Trophoblast cell (in vitro differentiated cells and primary cell): ENCODE measurements at regions not wholly inside any gene's neighbourhood (a gene's known extent, or its start where the extent isn't known, plus 50 kb on each side); places are given as distances from the start of the nearest gene placed in this dataset.

ENCODE experiments used
- DNase-seq, 2 donors: peaks; one replicate each; pipeline ENCODE4 v3.0.0-alpha.2; 2016
- H2AFZ ChIP-seq: 2 replicates; pipeline ENCODE4 v1.6.1; 2013; ENCODE audit warnings: low read length, moderate library complexity, mild to moderate bottlenecking; ENCODE audit not compliant: insufficient read depth, poor library complexity
- H2AK5ac ChIP-seq: 2 replicates; pipeline ENCODE4 v1.6.1; 2013; ENCODE audit warnings: mild to moderate bottlenecking, low read length
- H2BK120ac ChIP-seq: 2 replicates; pipeline ENCODE4 v1.6.1; 2013; ENCODE audit warnings: low read length, mild to moderate bottlenecking, moderate library complexity; ENCODE audit not compliant: insufficient read depth, poor library complexity
- H2BK12ac ChIP-seq: 2 replicates; pipeline ENCODE4 v1.6.1; 2013; ENCODE audit warnings: mild to moderate bottlenecking, low read length, moderate library complexity
- H2BK5ac ChIP-seq: 2 replicates; pipeline ENCODE4 v1.6.1; 2013; ENCODE audit warnings: low read length, low read depth, moderate library complexity, mild to moderate bottlenecking; ENCODE audit not compliant: poor library complexity
- H3K14ac ChIP-seq: 2 replicates; pipeline ENCODE4 v1.6.1; 2013; ENCODE audit warnings: mild to moderate bottlenecking, low read length
- H3K18ac ChIP-seq: 2 replicates; pipeline ENCODE4 v1.6.1; 2013; ENCODE audit warnings: mild to moderate bottlenecking, low read length
- H3K23ac ChIP-seq: 2 replicates; pipeline ENCODE4 v1.6.1; 2013; ENCODE audit warnings: low read length
- H3K27ac ChIP-seq: 2 replicates; pipeline ENCODE4 v1.5.1; 2013; ENCODE audit warnings: low read depth, mild to moderate bottlenecking, inconsistent platforms, low read length, moderate library complexity
- H3K27me3 ChIP-seq: 2 replicates; pipeline ENCODE4 v1.6.1; 2013; ENCODE audit warnings: inconsistent platforms, mild to moderate bottlenecking, low read length, moderate library complexity; ENCODE audit not compliant: insufficient read depth
- H3K36me3 ChIP-seq, 2 experiments: 1 replicate in 1 of 2; 2 replicates in 1 of 2; pipeline ENCODE4 v1.6.1; 2013; ENCODE audit warnings: low read length in 2 of 2, mild to moderate bottlenecking in 2 of 2, moderate library complexity in 1 of 2; ENCODE audit not compliant: insufficient read depth in 2 of 2, control insufficient read depth in 1 of 2
- H3K4ac ChIP-seq: 2 replicates; pipeline ENCODE4 v1.6.1; 2013; ENCODE audit warnings: low read depth, mild to moderate bottlenecking, low read length, moderate library complexity
- H3K4me1 ChIP-seq, 2 experiments: 1 replicate in 1 of 2; 2 replicates in 1 of 2; pipeline ENCODE4 v1.6.1; 2013; ENCODE audit warnings: low read length in 2 of 2, mild to moderate bottlenecking in 2 of 2, moderate library complexity in 1 of 2; ENCODE audit not compliant: insufficient read depth in 2 of 2, control insufficient read depth in 1 of 2
- H3K4me2 ChIP-seq: 2 replicates; pipeline ENCODE4 v1.6.1; 2013; ENCODE audit warnings: inconsistent platforms, mild to moderate bottlenecking, low read length, moderate library complexity
- H3K4me3 ChIP-seq: 2 replicates; pipeline ENCODE4 v1.5.1; 2013; ENCODE audit warnings: mild to moderate bottlenecking, low read depth, low read length, inconsistent platforms
- H3K79me1 ChIP-seq: one replicate; pipeline ENCODE4 v1.6.1; 2013; ENCODE audit warnings: low read length
- H3K79me2 ChIP-seq: 2 replicates; pipeline ENCODE4 v1.6.1; 2013; ENCODE audit warnings: low read length, mild to moderate bottlenecking; ENCODE audit not compliant: control insufficient read depth, insufficient read depth, poor library complexity
- H3K9ac ChIP-seq: 2 replicates; pipeline ENCODE4 v1.6.1; 2013; ENCODE audit warnings: mild to moderate bottlenecking, low read length
- H3K9me3 ChIP-seq: 2 replicates; pipeline ENCODE4 v1.6.1; 2013; ENCODE audit warnings: low read depth, mild to moderate bottlenecking, control low read depth, inconsistent platforms, low read length; ENCODE audit not compliant: insufficient read depth
- H4K12ac ChIP-seq: 2 replicates; pipeline ENCODE4 v1.6.1; 2013; ENCODE audit warnings: low read depth, mild to moderate bottlenecking, low read length, moderate library complexity
- H4K8ac ChIP-seq: 2 replicates; pipeline ENCODE4 v1.6.1; 2013; ENCODE audit warnings: low read depth, mild to moderate bottlenecking, low read length, moderate library complexity
- H4K91ac ChIP-seq: one replicate; pipeline ENCODE4 v1.6.1; 2013; ENCODE audit warnings: low read depth, mild to moderate bottlenecking, low read length, moderate library complexity
- WGBS: extraction: QIAGEN DNeasy Blood & Tissue Kit; methylation state at CpG from one replicate; pipeline ENCODE4 v1.1.7; 2013; ENCODE audit warnings: missing lambda C conversion rate; ENCODE audit not compliant: insufficient read length, insufficient coverage; ENCODE audit errors: extremely low coverage; 5-methylcytosine and 5-hydroxymethylcytosine counted together

- no peak overlapping the region for H2AFZ ChIP-seq
- H3K4ac ChIP-seq = no peak overlapping the region
- H3K14ac ChIP-seq = no peak overlapping the region
- H2BK5ac ChIP-seq = no peak overlapping the region
- peaks cover 2% of the 10 kb centered on the region in 2 experiments for H3K4me1 ChIP-seq
- no peak overlapping the region for H3K18ac ChIP-seq
- no peak overlapping the region for H2BK12ac ChIP-seq
- H4K12ac ChIP-seq = no peak overlapping the region
- no peak overlapping the region for H4K8ac ChIP-seq
- H3K27me3 ChIP-seq = no peaks in the 10 kb centered on the region
- H3K4me2 ChIP-seq = no peak overlapping the region
- no peak for DNase-seq
- H3K79me2 ChIP-seq = no peaks in the 10 kb centered on the region
- no peaks in the 10 kb centered on the region for H3K36me3 ChIP-seq
- H2AK5ac ChIP-seq = no peak overlapping the region
- H3K23ac ChIP-seq = no peak overlapping the region
- no peak overlapping the region for H3K27ac ChIP-seq
- no CpG with 5 or more reads among the region's 1 CpG for WGBS
- H3K9ac ChIP-seq = no peak overlapping the region
- no peaks in the 10 kb centered on the region for H3K79me1 ChIP-seq
- H3K4me3 ChIP-seq = no peak overlapping the region
- no peak overlapping the region for H2BK120ac ChIP-seq
- H4K91ac ChIP-seq = no peak overlapping the region
- H3K9me3 ChIP-seq = no peaks in the 10 kb centered on the region
Observed at GRCh38 chr2:226211439-226211838, 588.2 kb downstream of the IRS1 start.

- WGBS = no CpG with 5 or more reads among the region's 2 CpGs
- Histone ChIP-seq H2BK5ac (no peak overlapping the region), H3K4me2 (no peak overlapping the region), H2AFZ (no peak overlapping the region), H3K36me3 (no peaks in the 10 kb centered on the region), H3K4me1 (peaks cover 2% of the 10 kb centered on the region in 2 experiments), H4K91ac (no peak overlapping the region), H4K12ac (no peak overlapping the region), H3K4me3 (no peak overlapping the region), H2AK5ac (no peak overlapping the region), H3K18ac (no peak overlapping the region), H3K9ac (no peak overlapping the region), H3K27me3 (no peaks in the 10 kb centered on the region), H2BK12ac (no peak overlapping the region), H2BK120ac (no peak overlapping the region), H3K79me1 (no peaks in the 10 kb centered on the region), H3K9me3 (no peaks in the 10 kb centered on the region), H3K4ac (no peak overlapping the region), H3K79me2 (no peaks in the 10 kb centered on the region), H3K14ac (no peak overlapping the region), H4K8ac (no peak overlapping the region), H3K23ac (no peak overlapping the region), H3K27ac (no peak overlapping the region)
- DNase-seq = no peak
Observed at GRCh38 chr2:226208726-226209125, 590.9 kb downstream of the IRS1 start.

GRCh38 chr2:226207671-226208070, 591.9 kb downstream of the IRS1 start:
- Histone ChIP-seq H3K27me3 (no peaks in the 10 kb centered on the region), H4K8ac (no peak overlapping the region), H2BK120ac (no peak overlapping the region), H2AK5ac (no peak overlapping the region), H3K14ac (no peak overlapping the region), H2BK12ac (no peak overlapping the region), H3K9ac (no peak overlapping the region), H4K12ac (no peak overlapping the region), H2AFZ (no peak overlapping the region), H3K18ac (no peak overlapping the region), H4K91ac (no peak overlapping the region), H3K4me2 (no peak overlapping the region), H3K4me1 (peaks cover 2% of the 10 kb centered on the region in 2 experiments), H3K36me3 (no peaks in the 10 kb centered on the region), H3K27ac (no peak overlapping the region), H3K4ac (no peak overlapping the region), H3K4me3 (no peak overlapping the region), H2BK5ac (no peak overlapping the region), H3K79me1 (no peaks in the 10 kb centered on the region), H3K79me2 (no peaks in the 10 kb centered on the region), H3K23ac (no peak overlapping the region), H3K9me3 (no peaks in the 10 kb centered on the region)
- no CpG with 5 or more reads among the region's 5 CpGs for WGBS
- no peak for DNase-seq

GRCh38 chr2:226199555-226199954, 600.1 kb downstream of the IRS1 start:
- Histone ChIP-seq H3K9ac (no peak overlapping the region), H2BK12ac (no peak overlapping the region), H3K14ac (no peak overlapping the region), H3K4me3 (no peak overlapping the region), H2BK5ac (no peak overlapping the region), H4K91ac (no peak overlapping the region), H2AK5ac (no peak overlapping the region), H4K12ac (no peak overlapping the region), H3K79me1 (no peaks in the 10 kb centered on the region), H3K23ac (no peak overlapping the region), H3K4me2 (no peak overlapping the region), H4K8ac (no peak overlapping the region), H3K79me2 (no peaks in the 10 kb centered on the region), H3K27me3 (no peaks in the 10 kb centered on the region), H3K4ac (no peak overlapping the region), H3K4me1 (peaks cover 0 to 2% of the 10 kb centered on the region in 2 experiments), H3K9me3 (no peaks in the 10 kb centered on the region), H3K18ac (no peak overlapping the region), H2BK120ac (no peak overlapping the region), H3K27ac (no peak overlapping the region), H3K36me3 (no peaks in the 10 kb centered on the region), H2AFZ (no peak overlapping the region)
- no CpG with 5 or more reads among the region's 2 CpGs for WGBS
- DNase-seq = no peak
